ENCODE measurements at regions not wholly inside any gene's neighbourhood (a gene's known extent, or its start where the extent isn't known, plus 50 kb on each side); places are given as distances from the start of the nearest gene placed in this dataset.

GRCh38 chr18:30527226-30527625, 515.3 kb downstream of the DSC3 start:
- Mint-ChIP-seq H3K9me3 (no peaks in the 10 kb centered on the region), H3K36me3 (no peaks in the 10 kb centered on the region), H3K27me3 (ENCODE audit: insufficient read depth, low read depth) (no peaks in the 10 kb centered on the region), H3K4me1 (peaks cover 10% of the 10 kb centered on the region), H3K4me3 (no peak overlapping the region), H3K27ac (no peak overlapping the region)
- TF ChIP-seq EZH2phosphoT487 (IDR thresholded peaks at IDR 0.05) (no peak), EZH2 (IDR thresholded peaks at IDR 0.05) (no peak)
- TF ChIP-seq, protein P1, sequence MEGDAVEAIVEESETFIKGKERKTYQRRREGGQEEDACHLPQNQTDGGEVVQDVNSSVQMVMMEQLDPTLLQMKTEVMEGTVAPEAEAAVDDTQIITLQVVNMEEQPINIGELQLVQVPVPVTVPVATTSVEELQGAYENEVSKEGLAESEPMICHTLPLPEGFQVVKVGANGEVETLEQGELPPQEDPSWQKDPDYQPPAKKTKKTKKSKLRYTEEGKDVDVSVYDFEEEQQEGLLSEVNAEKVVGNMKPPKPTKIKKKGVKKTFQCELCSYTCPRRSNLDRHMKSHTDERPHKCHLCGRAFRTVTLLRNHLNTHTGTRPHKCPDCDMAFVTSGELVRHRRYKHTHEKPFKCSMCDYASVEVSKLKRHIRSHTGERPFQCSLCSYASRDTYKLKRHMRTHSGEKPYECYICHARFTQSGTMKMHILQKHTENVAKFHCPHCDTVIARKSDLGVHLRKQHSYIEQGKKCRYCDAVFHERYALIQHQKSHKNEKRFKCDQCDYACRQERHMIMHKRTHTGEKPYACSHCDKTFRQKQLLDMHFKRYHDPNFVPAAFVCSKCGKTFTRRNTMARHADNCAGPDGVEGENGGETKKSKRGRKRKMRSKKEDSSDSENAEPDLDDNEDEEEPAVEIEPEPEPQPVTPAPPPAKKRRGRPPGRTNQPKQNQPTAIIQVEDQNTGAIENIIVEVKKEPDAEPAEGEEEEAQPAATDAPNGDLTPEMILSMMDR (IDR thresholded peaks at IDR 0.05) = no peak
- Histone ChIP-seq H3K4me1 (peaks cover 5% of the 10 kb centered on the region), H3K4me3 (no peak overlapping the region), H3K9me3 (ENCODE audit: low read depth) (no peaks in the 10 kb centered on the region), H3K9ac (no peak overlapping the region), H3K79me2 (ENCODE audit: low read depth) (no peaks in the 10 kb centered on the region), H3K27me3 (no peaks in the 10 kb centered on the region), H3K36me3 (no peaks in the 10 kb centered on the region), H3K27ac (no peak overlapping the region), H3F3A (ENCODE audit: low read depth) (no peaks in the 10 kb centered on the region), H2AFZ (replicated peaks) (no peak overlapping the region), H4K20me1 (ENCODE audit: low read depth) (no peaks in the 10 kb centered on the region), H3K4me2 (peak overlapping the region; percentile 29)
- DNase-seq (ENCODE audit: low spot score) = peak; percentile 63

GRCh38 chr18:30522288-30522929, 520.1 kb downstream of the DSC3 start:
- no peak overlapping the region for H3K27ac Mint-ChIP-seq
- Histone ChIP-seq H3K4me3 (no peak overlapping the region), H3K36me3 (no peaks in the 10 kb centered on the region), H2AFZ (replicated peaks) (no peak overlapping the region), H3K4me1 (peaks cover 5% of the 10 kb centered on the region), H3K9ac (no peak overlapping the region), H3K27me3 (no peaks in the 10 kb centered on the region), H4K20me1 (ENCODE audit: low read depth) (no peaks in the 10 kb centered on the region), H3K79me2 (ENCODE audit: low read depth) (no peaks in the 10 kb centered on the region), H3F3A (ENCODE audit: low read depth) (no peaks in the 10 kb centered on the region), H3K27ac (no peak overlapping the region), H3K9me3 (ENCODE audit: low read depth) (no peaks in the 10 kb centered on the region), H3K4me2 (no peak overlapping the region)
- no peaks in the 10 kb centered on the region for H3K9me3 Mint-ChIP-seq
- H3K4me3 Mint-ChIP-seq = no peak overlapping the region
- no peaks in the 10 kb centered on the region for H3K36me3 Mint-ChIP-seq
- peaks cover 7% of the 10 kb centered on the region for H3K4me1 Mint-ChIP-seq
- TF ChIP-seq EZH2 (IDR thresholded peaks at IDR 0.05) (no peak), EZH2phosphoT487 (IDR thresholded peaks at IDR 0.05) (no peak)
- TF ChIP-seq, protein P1 (IDR thresholded peaks at IDR 0.05) = no peak
- peaks cover 2% of the 10 kb centered on the region for H3K27me3 Mint-ChIP-seq (ENCODE audit: insufficient read depth, low read depth)
- DNase-seq (ENCODE audit: low spot score) = no peak

- Mint-ChIP-seq H3K4me1 (no peaks in the 10 kb centered on the region), H3K27me3 (ENCODE audit: insufficient read depth, low read depth) (no peaks in the 10 kb centered on the region), H3K36me3 (no peaks in the 10 kb centered on the region), H3K4me3 (no peak overlapping the region), H3K27ac (no peak overlapping the region), H3K9me3 (no peaks in the 10 kb centered on the region)
- Histone ChIP-seq H3K27me3 (no peaks in the 10 kb centered on the region), H3K4me1 (no peaks in the 10 kb centered on the region), H3K79me2 (ENCODE audit: low read depth) (no peaks in the 10 kb centered on the region), H3F3A (ENCODE audit: low read depth) (no peaks in the 10 kb centered on the region), H2AFZ (replicated peaks) (no peak overlapping the region), H3K4me3 (no peak overlapping the region), H3K9me3 (ENCODE audit: low read depth) (no peaks in the 10 kb centered on the region), H3K36me3 (no peaks in the 10 kb centered on the region), H4K20me1 (ENCODE audit: low read depth) (no peaks in the 10 kb centered on the region), H3K9ac (no peak overlapping the region), H3K27ac (no peak overlapping the region), H3K4me2 (no peak overlapping the region)
- no peak for TF ChIP-seq EZH2phosphoT487 (IDR thresholded peaks at IDR 0.05)
- TF ChIP-seq, protein P1 (IDR thresholded peaks at IDR 0.05) = no peak
- no peak for TF ChIP-seq EZH2 (IDR thresholded peaks at IDR 0.05)
- DNase-seq (ENCODE audit: low spot score) = no peak
These were observed 528.5 kb downstream of the DSC3 start for GRCh38 chr18:30514059-30514458.
